CD14-positive monocyte (primary cell): ENCODE measurements at regions not wholly inside any gene's neighbourhood (a gene's known extent, or its start where the extent isn't known, plus 50 kb on each side); places are given as distances from the start of the nearest gene placed in this dataset.
A peak's percentile ranks its signal among the peaks of the same experiment; 100 is the strongest.

Source experiments
- DNase-seq, 3 donors: peaks; one replicate each; pipeline ENCODE4 v3.0.0-alpha.2; 2011 to 2022
- H2AFZ ChIP-seq: 2 replicates; pipeline ENCODE4 v1.6.0; 2012; ENCODE audit warnings: mild to moderate bottlenecking, low read depth, low read length, inconsistent platforms; ENCODE audit not compliant: insufficient read depth, poor library complexity, severe bottlenecking
- H3K27ac ChIP-seq, 2 donors: 1 replicate in 1 of 2; 2 replicates in 1 of 2; pipeline ENCODE4 v1.5.1; 2012 to 2013; ENCODE audit warnings: low read length in 2 of 2, control low read depth in 1 of 2, inconsistent platforms in 1 of 2, low read depth in 1 of 2, mild to moderate bottlenecking in 1 of 2
- H3K27me3 ChIP-seq, 2 donors: one replicate each; pipeline versions ENCODE4 v1.6.0 to v1.6.1; 2011 to 2013; ENCODE audit warnings: low read length in 2 of 2; ENCODE audit not compliant: control insufficient read depth in 2 of 2, insufficient read depth in 2 of 2
- H3K36me3 ChIP-seq, 2 donors: replicated peaks in 1 of 2; 1 replicate in 1 of 2; 2 replicates in 1 of 2; pipeline versions ENCODE4 v1.5.1 to v1.6.1; 2012 to 2013; ENCODE audit warnings: low read length in 2 of 2, control low read depth in 1 of 2, inconsistent platforms in 1 of 2, mild to moderate bottlenecking in 1 of 2; ENCODE audit not compliant: insufficient read depth in 2 of 2, control insufficient read depth in 1 of 2
- H3K4me1 ChIP-seq, 2 donors: 1 replicate in 1 of 2; 2 replicates in 1 of 2; pipeline versions ENCODE4 v1.5.1 to v1.6.1; 2012 to 2013; ENCODE audit warnings: low read length in 2 of 2, control low read depth in 1 of 2, inconsistent platforms in 1 of 2, mild to moderate bottlenecking in 1 of 2, moderate library complexity in 1 of 2; ENCODE audit not compliant: insufficient read depth in 2 of 2, control insufficient read depth in 1 of 2
- H3K4me2 ChIP-seq: replicated peaks from 2 replicates; pipeline ENCODE3; 2012; ENCODE audit warnings: low read length, moderate library complexity, mild to moderate bottlenecking; ENCODE audit not compliant: poor library complexity, severe bottlenecking; ENCODE audit errors: extremely low read depth
- H3K4me3 ChIP-seq, 3 experiments: fragments of 200-600 bp in 1 of 3; sonication (generic) in 1 of 3; replicated peaks in 1 of 3; 1 replicate in 2 of 3; 2 replicates in 1 of 3; pipeline ENCODE4 v1.5.1; 2011 to 2013; ENCODE audit warnings: low read length in 3 of 3, mild to moderate bottlenecking in 3 of 3, control low read depth in 2 of 3, low read depth in 2 of 3, inconsistent platforms in 1 of 3, moderate library complexity in 1 of 3
- H3K79me2 ChIP-seq: 2 replicates; pipeline ENCODE4 v1.6.0; 2012; ENCODE audit warnings: mild to moderate bottlenecking, control low read depth, inconsistent platforms, low read length, moderate library complexity; ENCODE audit not compliant: insufficient read depth
- H3K9ac ChIP-seq: 2 replicates; pipeline ENCODE4 v1.6.0; 2017; ENCODE audit warnings: low read length, mild to moderate bottlenecking; ENCODE audit not compliant: insufficient read depth, poor library complexity, severe bottlenecking
- H3K9me3 ChIP-seq, 2 donors: replicated peaks in 1 of 2; 1 replicate in 1 of 2; 2 replicates in 1 of 2; pipeline versions ENCODE4 v1.5.1 to v1.6.1; 2012 to 2013; ENCODE audit warnings: low read length in 2 of 2, control low read depth in 1 of 2; ENCODE audit not compliant: control insufficient read depth in 1 of 2, insufficient read depth in 1 of 2
- H4K20me1 ChIP-seq: 2 replicates; pipeline ENCODE4 v1.6.0; 2012; ENCODE audit warnings: mild to moderate bottlenecking, low read length, control low read depth, moderate library complexity; ENCODE audit not compliant: insufficient read depth
- H3K27ac Mint-ChIP-seq, 7 donors: one replicate each; pipeline ENCODE4 v1.8.0; 2020; ENCODE audit warnings: mild to moderate bottlenecking in 7 of 7, mixed read lengths in 7 of 7, moderate library complexity in 6 of 7, inconsistent platforms in 2 of 7
- H3K27me3 Mint-ChIP-seq, 3 donors: one replicate each; pipeline ENCODE4 v1.8.0; 2021 to 2022; ENCODE audit warnings: low read depth in 3 of 3, mild to moderate bottlenecking in 3 of 3, mixed read lengths in 3 of 3, moderate library complexity in 3 of 3, inconsistent platforms in 1 of 3
- H3K36me3 Mint-ChIP-seq, 2 donors: one replicate each; pipeline ENCODE4 v1.8.0; 2020; ENCODE audit warnings: mixed read lengths in 2 of 2, inconsistent platforms in 1 of 2, mild to moderate bottlenecking in 1 of 2
- H3K4me1 Mint-ChIP-seq: one replicate; pipeline ENCODE4 v1.8.0; 2020; ENCODE audit warnings: mild to moderate bottlenecking, mixed read lengths
- H3K4me3 Mint-ChIP-seq, 2 donors: one replicate each; pipeline ENCODE4 v1.8.0; 2020; ENCODE audit warnings: mild to moderate bottlenecking in 2 of 2, mixed read lengths in 2 of 2, moderate library complexity in 1 of 2
- H3K9me3 Mint-ChIP-seq, 7 donors: one replicate each; pipeline ENCODE4 v1.8.0; 2020 to 2022; ENCODE audit warnings: mixed read lengths in 7 of 7, mild to moderate bottlenecking in 6 of 7, moderate library complexity in 6 of 7, inconsistent platforms in 2 of 7
- CTCF ChIP-seq: fragments of 200-600 bp; IDR thresholded peaks from one replicate; pipeline ENCODE4 v1.8.0; 2022; ENCODE audit warnings: antibody characterized with exemption, mild to moderate bottlenecking
- WGBS: methylation state at CpG from one replicate; pipeline ENCODE4 v1.1.5; 2013; ENCODE audit warnings: missing lambda C conversion rate; ENCODE audit not compliant: insufficient coverage; 5-methylcytosine and 5-hydroxymethylcytosine counted together
- intact Hi-C, 2 donors: fragments of 100-400 bp; cut with micrococcal nuclease; formaldehyde crosslinking; loops; one replicate each; pipeline versions ENCODE4 v1.15.0 to v1.15.1; 2023

GRCh38 chr5:35404701-35405100, 174.4 kb upstream of the PRLR start:
- WGBS, result 96% methylated on average over 8 of the region's 9 CpGs
- Histone ChIP-seq H3K36me3 (no peaks in the 10 kb centered on the region), H3K4me3 (no peak overlapping the region), H3K27me3 (no peaks in the 10 kb centered on the region), H3K9me3 (peaks cover 0 to 4% of the 10 kb centered on the region in 2 donors), H2AFZ (no peak overlapping the region), H3K79me2 (no peaks in the 10 kb centered on the region), H3K4me1 (peaks cover 11 to 14% of the 10 kb centered on the region in 2 donors), H3K9ac (no peak overlapping the region), H3K4me2 (no peak overlapping the region), H4K20me1 (no peaks in the 10 kb centered on the region), H3K27ac (no peak overlapping the region)
- H3K4me1 Mint-ChIP-seq, result peaks cover 21% of the 10 kb centered on the region
- TF ChIP-seq CTCF, result no peak
- peaks cover 0 to 1% (median 0%) of the 10 kb centered on the region in 3 donors for H3K27me3 Mint-ChIP-seq
- intact Hi-C loops, result no loop called here
- H3K36me3 Mint-ChIP-seq, result peaks cover 3 to 8% of the 10 kb centered on the region in 2 donors
- peaks cover 11 to 30% (median 21%) of the 10 kb centered on the region in 7 donors for H3K9me3 Mint-ChIP-seq
- peak overlapping the region in 1 of 7 donors; percentile 54 for H3K27ac Mint-ChIP-seq
- H3K4me3 Mint-ChIP-seq, result peak overlapping the region in 1 of 2 donors; percentile 28
- DNase-seq, result no peak

- no peak overlapping the region for H2AFZ ChIP-seq
- H3K4me3 ChIP-seq, result no peak overlapping the region
- H3K9me3 ChIP-seq, result peaks cover 0 to 7% of the 10 kb centered on the region in 2 donors
- peak overlapping the region; percentile 35 to 84 for H3K27ac ChIP-seq
- intact Hi-C loops, result loop anchor here in 1 of 2 donors (5.0 kb wide), 1 partner anchor 72 kb away; no protein-coding TSS in a partner anchor
- H4K20me1 ChIP-seq, result no peaks in the 10 kb centered on the region
- H3K9ac ChIP-seq, result no peak overlapping the region
- no peaks in the 10 kb centered on the region for H3K27me3 ChIP-seq
- H3K36me3 Mint-ChIP-seq, result peaks cover 8 to 10% of the 10 kb centered on the region in 2 donors
- no peaks in the 10 kb centered on the region for H3K36me3 ChIP-seq
- peaks cover 18 to 39% (median 33%) of the 10 kb centered on the region in 7 donors for H3K9me3 Mint-ChIP-seq
- no CpG with 5 or more reads among the region's 4 CpGs for whole genome bisulfite sequencing
- H3K4me2 ChIP-seq, result no peak overlapping the region
- H3K27me3 Mint-ChIP-seq, result peaks cover 0 to 2% (median 0%) of the 10 kb centered on the region in 3 donors
- no peak for TF ChIP-seq CTCF
- H3K4me1 Mint-ChIP-seq, result peaks cover 6% of the 10 kb centered on the region
- H3K4me3 Mint-ChIP-seq, result no peak overlapping the region
- DNase-seq, result peak; percentile 68 to 89 (median 70)
- H3K4me1 ChIP-seq, result peaks cover 0 to 13% of the 10 kb centered on the region in 2 donors
- H3K79me2 ChIP-seq, result no peaks in the 10 kb centered on the region
- H3K27ac Mint-ChIP-seq, result peak overlapping the region; percentile 86 to 94 (median 88)
Observed at GRCh38 chr5:35393901-35394300, 163.6 kb upstream of the PRLR start.
